ENCODE measurements at regions not wholly inside any gene's neighbourhood (a gene's known extent, or its start where the extent isn't known, plus 50 kb on each side); places are given as distances from the start of the nearest gene placed in this dataset.

DNA sequence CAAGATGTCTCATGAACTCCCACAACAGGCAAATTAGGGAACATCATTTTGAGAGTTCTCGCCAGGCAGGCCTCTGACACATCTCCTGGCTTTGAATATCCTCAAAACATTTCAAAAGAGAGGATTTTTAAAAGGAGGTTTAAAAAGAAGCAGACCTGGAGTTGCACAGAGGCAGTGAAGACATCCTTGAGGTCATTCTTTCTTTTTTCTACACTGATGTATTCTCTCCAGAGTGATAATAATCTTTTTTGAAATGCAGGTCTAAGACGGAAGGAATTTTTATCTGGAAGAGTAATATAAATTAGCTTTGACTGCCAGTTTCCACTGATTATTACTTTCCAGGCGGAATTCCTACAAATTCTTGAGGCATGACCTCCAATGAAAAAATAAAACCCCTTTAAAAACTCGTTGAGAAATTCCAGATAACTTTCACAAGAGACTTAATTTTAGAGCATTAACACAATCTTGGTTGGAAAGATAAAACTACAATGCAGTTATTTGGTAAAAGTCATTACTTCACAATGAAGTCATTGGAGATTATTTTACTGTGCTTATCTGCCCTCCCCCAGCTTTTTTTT, 125.0 kb downstream of the LYPLAL1 start:
- Mint-ChIP-seq H3K9me3 (no peaks in the 10 kb centered on the region), H3K36me3 (ENCODE audit: low read depth) (no peaks in the 10 kb centered on the region), H3K4me1 (ENCODE audit: low read depth) (no peaks in the 10 kb centered on the region), H3K27ac (no peak overlapping the region), H3K4me3 (no peak overlapping the region), H3K27me3 (no peaks in the 10 kb centered on the region)
- DNase-seq (no peak), ATAC-seq (no peak)
- CTCF ChIA-PET: no interaction called here
- POLR2A ChIA-PET: no interaction called here
- intact Hi-C loops (cut with micrococcal nuclease): no loop called here
- no peak for TF ChIP-seq CTCF (IDR thresholded peaks at IDR 0.05)

- Mint-ChIP-seq H3K4me3 (no peak overlapping the region), H3K27ac (no peak overlapping the region), H3K27me3 (no peaks in the 10 kb centered on the region), H3K4me1 (ENCODE audit: low read depth) (no peaks in the 10 kb centered on the region), H3K36me3 (ENCODE audit: low read depth) (no peaks in the 10 kb centered on the region), H3K9me3 (no peaks in the 10 kb centered on the region)
- intact Hi-C loops (cut with micrococcal nuclease): no loop called here
- no peak for TF ChIP-seq CTCF (IDR thresholded peaks at IDR 0.05)
- ChIA-PET CTCF (no interaction called here), POLR2A (no interaction called here)
- ATAC-seq (no peak), DNase-seq (no peak)
These were observed 123.0 kb downstream of the LYPLAL1 start for GRCh38 chr1:219296430-219297355.

DNA sequence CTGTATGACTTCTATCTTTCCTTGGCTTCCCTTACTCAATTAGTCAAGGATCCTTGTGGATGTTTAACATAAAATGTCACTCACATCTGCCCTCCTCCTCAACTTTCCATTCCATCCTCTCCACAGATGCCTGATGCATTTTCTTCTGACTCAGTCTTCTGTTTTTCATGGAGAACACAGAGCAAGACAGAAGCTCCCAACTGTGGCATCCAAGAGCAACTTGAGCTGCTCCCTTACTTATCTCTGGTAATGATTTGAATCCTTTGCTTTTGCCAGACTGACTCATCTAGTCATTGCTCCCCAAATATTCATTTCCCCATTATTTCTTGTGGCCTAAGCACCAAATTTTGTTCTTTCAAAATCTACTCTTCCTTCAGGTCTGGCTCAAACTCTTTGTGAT, 120.6 kb downstream of the LYPLAL1 start:
- TF ChIP-seq CTCF (IDR thresholded peaks at IDR 0.05): no peak
- H3K27ac Mint-ChIP-seq: no peak overlapping the region
- H3K4me3 Mint-ChIP-seq: no peak overlapping the region
- H3K27me3 Mint-ChIP-seq: no peaks in the 10 kb centered on the region
- ChIA-PET CTCF (no interaction called here), POLR2A (interaction anchor here (1.0 kb wide), 2 partner anchors 9 to 628 kb away, joined by 3 read pairs; no protein-coding TSS in a partner anchor)
- no peaks in the 10 kb centered on the region for H3K9me3 Mint-ChIP-seq
- no peaks in the 10 kb centered on the region for H3K36me3 Mint-ChIP-seq (ENCODE audit: low read depth)
- H3K4me1 Mint-ChIP-seq (ENCODE audit: low read depth): no peaks in the 10 kb centered on the region
- ATAC-seq: no peak
- intact Hi-C loops (cut with micrococcal nuclease): no loop called here
- DNase-seq: no peak

GRCh38 chr1:219293410-219293809, 119.7 kb downstream of the LYPLAL1 start:
- no peak for TF ChIP-seq CTCF (IDR thresholded peaks at IDR 0.05)
- no peak for ATAC-seq
- no peak for DNase-seq
- H3K9me3 Mint-ChIP-seq: no peaks in the 10 kb centered on the region
- H3K4me1 Mint-ChIP-seq (ENCODE audit: low read depth): no peaks in the 10 kb centered on the region
- no peaks in the 10 kb centered on the region for H3K27me3 Mint-ChIP-seq
- no peak overlapping the region for H3K4me3 Mint-ChIP-seq
- H3K36me3 Mint-ChIP-seq (ENCODE audit: low read depth): no peaks in the 10 kb centered on the region
- no peak overlapping the region for H3K27ac Mint-ChIP-seq
- intact Hi-C loops (cut with micrococcal nuclease): no loop called here
- ChIA-PET CTCF (no interaction called here), POLR2A (no interaction called here)

GRCh38 chr1:219292999-219293398, 119.3 kb downstream of the LYPLAL1 start:
- Mint-ChIP-seq H3K4me1 (ENCODE audit: low read depth) (no peaks in the 10 kb centered on the region), H3K4me3 (no peak overlapping the region), H3K27ac (no peak overlapping the region), H3K27me3 (no peaks in the 10 kb centered on the region), H3K36me3 (ENCODE audit: low read depth) (no peaks in the 10 kb centered on the region), H3K9me3 (no peaks in the 10 kb centered on the region)
- TF ChIP-seq CTCF (IDR thresholded peaks at IDR 0.05): no peak
- intact Hi-C loops (cut with micrococcal nuclease): no loop called here
- no peak for ATAC-seq
- CTCF ChIA-PET: no interaction called here
- POLR2A ChIA-PET: no interaction called here
- DNase-seq: no peak

Measured in activated CD8-positive, alpha-beta T cell treated with anti-CD3 and anti-CD28 coated beads for 36 hours (primary cell).